ENCODE measurements at regions not wholly inside any gene's neighbourhood (a gene's known extent, or its start where the extent isn't known, plus 50 kb on each side); places are given as distances from the start of the nearest gene placed in this dataset.

GRCh38 chr10:69684020-69684980 lies 54.3 kb downstream of the FAM241B start:
- DNase-seq (ENCODE audit: low spot score), result no peak

GRCh38 chr10:69684981-69685353 lies 54.9 kb downstream of the FAM241B start:
- DNase-seq (ENCODE audit: low spot score), result no peak

- DNase-seq (ENCODE audit: low spot score), result no peak
Measured at GRCh38 chr10:69685426-69685801, 55.4 kb downstream of the FAM241B start.

- DNase-seq (ENCODE audit: low spot score), result no peak
Measured at GRCh38 chr10:69685802-69686585, 55.9 kb downstream of the FAM241B start.

GRCh38 chr10:69686866-69687265 lies 56.8 kb downstream of the FAM241B start:
- DNase-seq (ENCODE audit: low spot score), result no peak

GRCh38 chr10:69687426-69687825 lies 57.4 kb downstream of the FAM241B start:
- DNase-seq (ENCODE audit: low spot score), result no peak

GRCh38 chr10:69692267-69692666 lies 62.2 kb downstream of the FAM241B start:
- no peak for DNase-seq (ENCODE audit: low spot score)

GRCh38 chr10:69692891-69693290 lies 62.8 kb downstream of the FAM241B start:
- DNase-seq (ENCODE audit: low spot score), result no peak

- no peak for DNase-seq (ENCODE audit: low spot score)
Measured at GRCh38 chr10:69693886-69694285, 63.8 kb downstream of the FAM241B start.

- peak; percentile 52 for DNase-seq (ENCODE audit: low spot score)
Measured at GRCh38 chr10:69696073-69696731, 66.2 kb downstream of the FAM241B start.

GRCh38 chr10:69697006-69697405 lies 67.0 kb downstream of the FAM241B start:
- no peak for DNase-seq (ENCODE audit: low spot score)

- no peak for DNase-seq (ENCODE audit: low spot score)
Measured at GRCh38 chr10:69703256-69703655, 73.2 kb downstream of the FAM241B start.

- DNase-seq (ENCODE audit: low spot score), result no peak
Measured at GRCh38 chr10:69703766-69704630, 74.0 kb downstream of the FAM241B start.

- DNase-seq (ENCODE audit: low spot score), result no peak
Measured at GRCh38 chr10:69709366-69709941, 79.4 kb downstream of the FAM241B start.

- no peak for DNase-seq (ENCODE audit: low spot score)
Measured at GRCh38 chr10:69710008-69710888, 80.2 kb downstream of the FAM241B start.

GRCh38 chr10:69712342-69712741 lies 82.3 kb downstream of the FAM241B start:
- DNase-seq (ENCODE audit: low spot score), result no peak

GRCh38 chr10:69714572-69714971 lies 84.5 kb downstream of the FAM241B start:
- DNase-seq (ENCODE audit: low spot score), result no peak

- no peak for DNase-seq (ENCODE audit: low spot score)
Measured at GRCh38 chr10:69715156-69715898, 85.3 kb downstream of the FAM241B start.

GRCh38 chr10:69715899-69716606 lies 85.7 kb upstream of the COL13A1 start:
- DNase-seq (ENCODE audit: low spot score), result no peak
